ENCODE measurements at regions not wholly inside any gene's neighbourhood (a gene's known extent, or its start where the extent isn't known, plus 50 kb on each side); places are given as distances from the start of the nearest gene placed in this dataset.

DNA sequence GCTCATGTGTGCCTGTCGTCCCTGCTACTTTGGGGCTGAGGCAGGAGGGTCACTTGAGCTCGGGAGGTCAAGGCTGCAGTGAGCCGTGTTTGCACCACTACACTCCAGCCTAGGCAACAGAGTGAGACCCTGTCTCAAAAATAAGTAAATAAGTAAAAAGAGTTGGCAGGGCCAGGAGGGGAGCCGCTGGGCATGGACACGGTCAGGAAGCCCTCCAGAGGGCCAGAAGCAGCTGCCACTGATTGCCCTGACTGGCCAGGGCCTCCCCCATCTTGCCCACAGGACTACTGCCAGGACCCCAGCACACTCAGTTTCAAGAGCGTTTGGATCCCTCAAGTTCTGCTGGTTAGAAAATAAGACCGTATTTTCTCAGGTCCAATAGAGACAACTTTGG, 112.2 kb upstream of the IPO9 start:
- peak overlapping the region; percentile 75 to 85 (median 80) for H3K27ac ChIP-seq
- ATAC-seq (no peak), DNase-seq (no peak)
- no peaks in the 10 kb centered on the region for H3K36me3 ChIP-seq
- TF ChIP-seq POLR2A (IDR thresholded peaks at IDR 0.05): no peak
- TF ChIP-seq, protein P1, sequence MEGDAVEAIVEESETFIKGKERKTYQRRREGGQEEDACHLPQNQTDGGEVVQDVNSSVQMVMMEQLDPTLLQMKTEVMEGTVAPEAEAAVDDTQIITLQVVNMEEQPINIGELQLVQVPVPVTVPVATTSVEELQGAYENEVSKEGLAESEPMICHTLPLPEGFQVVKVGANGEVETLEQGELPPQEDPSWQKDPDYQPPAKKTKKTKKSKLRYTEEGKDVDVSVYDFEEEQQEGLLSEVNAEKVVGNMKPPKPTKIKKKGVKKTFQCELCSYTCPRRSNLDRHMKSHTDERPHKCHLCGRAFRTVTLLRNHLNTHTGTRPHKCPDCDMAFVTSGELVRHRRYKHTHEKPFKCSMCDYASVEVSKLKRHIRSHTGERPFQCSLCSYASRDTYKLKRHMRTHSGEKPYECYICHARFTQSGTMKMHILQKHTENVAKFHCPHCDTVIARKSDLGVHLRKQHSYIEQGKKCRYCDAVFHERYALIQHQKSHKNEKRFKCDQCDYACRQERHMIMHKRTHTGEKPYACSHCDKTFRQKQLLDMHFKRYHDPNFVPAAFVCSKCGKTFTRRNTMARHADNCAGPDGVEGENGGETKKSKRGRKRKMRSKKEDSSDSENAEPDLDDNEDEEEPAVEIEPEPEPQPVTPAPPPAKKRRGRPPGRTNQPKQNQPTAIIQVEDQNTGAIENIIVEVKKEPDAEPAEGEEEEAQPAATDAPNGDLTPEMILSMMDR (IDR thresholded peaks at IDR 0.05 in 4 of 5, conservative IDR thresholded peaks at IDR 0.05 in 1 of 5): no peak
- peaks cover 70 to 84% of the 10 kb centered on the region in 2 donors for H3K4me1 ChIP-seq
- H3K4me3 ChIP-seq: no peak overlapping the region
- intact Hi-C loops (cut with DNase I; ENCODE audit: low total_unique reads): loop anchor here (2.0 kb wide), 1 partner anchor 22 kb away; no protein-coding TSS in a partner anchor
- in situ Hi-C loops (cut with MboI; ENCODE audit: low sequenced_read_pairs in 4 of 4): loop anchor here in 1 of 4 donors (10.0 kb wide), 1 partner anchor 68 kb away; no protein-coding TSS in a partner anchor
- H3K9me3 ChIP-seq: no peaks in the 10 kb centered on the region
- H3K27me3 ChIP-seq: no peaks in the 10 kb centered on the region

DNA sequence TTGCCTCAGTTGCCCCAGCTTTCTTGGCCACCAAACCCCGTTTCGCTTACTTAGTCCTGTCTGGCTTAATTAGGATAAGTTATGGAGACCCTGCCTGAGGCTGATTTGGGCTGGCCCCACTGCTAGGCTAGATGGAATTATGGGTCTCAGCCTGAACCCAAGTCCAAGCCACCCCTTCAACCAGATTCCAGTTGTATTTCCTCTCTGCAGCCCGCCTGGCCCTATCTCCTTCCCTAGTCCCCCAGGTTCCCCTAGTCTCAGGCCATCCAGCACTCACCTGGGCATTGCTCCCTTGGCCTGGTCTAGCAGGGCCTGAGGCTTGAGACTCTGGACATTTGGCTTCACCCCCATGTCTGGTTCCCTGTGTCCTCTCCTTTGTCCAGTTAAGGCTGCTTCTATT, 111.7 kb upstream of the IPO9 start:
- peaks cover 67 to 79% of the 10 kb centered on the region in 2 donors for H3K4me1 ChIP-seq
- H3K27ac ChIP-seq: peak overlapping the region; percentile 3 to 85 (median 80)
- in situ Hi-C loops (cut with MboI; ENCODE audit: low sequenced_read_pairs in 4 of 4): loop anchor here in 1 of 4 donors (10.0 kb wide), 1 partner anchor 68 kb away; no protein-coding TSS in a partner anchor
- H3K27me3 ChIP-seq: no peaks in the 10 kb centered on the region
- DNase-seq: no peak
- no peaks in the 10 kb centered on the region for H3K36me3 ChIP-seq
- intact Hi-C loops (cut with DNase I; ENCODE audit: low total_unique reads): loop anchor here (2.0 kb wide), 1 partner anchor 22 kb away; no protein-coding TSS in a partner anchor
- no peaks in the 10 kb centered on the region for H3K9me3 ChIP-seq
- no peak for TF ChIP-seq POLR2A (IDR thresholded peaks at IDR 0.05)
- TF ChIP-seq, protein P1 (IDR thresholded peaks at IDR 0.05 in 4 of 5, conservative IDR thresholded peaks at IDR 0.05 in 1 of 5): no peak
- H3K4me3 ChIP-seq: no peak overlapping the region
- ATAC-seq: no peak

DNA sequence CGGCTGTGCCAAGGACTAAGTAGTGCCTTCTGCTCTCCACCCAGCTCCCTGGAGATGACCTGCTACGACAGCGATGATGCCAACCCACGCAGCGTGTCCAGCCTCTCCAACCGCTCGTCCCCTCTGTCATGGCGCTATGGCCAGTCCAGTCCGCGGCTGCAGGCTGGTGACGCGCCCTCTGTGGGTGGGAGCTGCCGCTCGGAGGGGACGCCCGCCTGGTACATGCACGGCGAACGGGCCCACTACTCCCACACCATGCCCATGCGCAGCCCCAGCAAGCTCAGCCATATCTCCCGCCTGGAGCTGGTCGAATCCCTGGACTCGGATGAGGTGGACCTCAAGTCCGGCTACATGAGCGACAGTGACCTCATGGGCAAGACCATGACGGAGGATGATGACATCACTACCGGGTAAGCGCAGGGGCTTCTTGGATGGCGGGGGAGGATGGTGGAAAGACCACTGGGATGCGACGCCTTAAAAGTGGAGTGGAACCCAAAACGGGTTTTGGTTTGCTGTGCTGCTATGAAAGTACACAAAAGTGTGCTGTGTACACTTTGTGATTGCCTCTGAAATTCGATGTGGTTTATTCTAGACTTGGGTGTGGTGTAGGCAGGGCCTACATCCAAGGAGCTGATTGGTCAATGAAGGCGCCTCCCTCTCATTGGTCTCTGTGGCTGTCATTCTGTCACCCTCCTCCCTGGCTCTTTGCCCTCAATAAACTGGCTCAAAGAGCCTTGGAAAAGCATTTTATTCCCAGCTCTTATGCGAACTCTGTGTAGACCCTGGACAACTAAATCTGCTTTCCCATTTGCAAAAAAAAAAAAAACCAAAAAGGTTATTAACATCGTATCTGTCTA, 110.4 kb upstream of the IPO9 start:
- peaks cover 57 to 71% of the 10 kb centered on the region in 2 donors for H3K4me1 ChIP-seq
- no peak overlapping the region for H3K4me3 ChIP-seq
- peak overlapping the region; percentile 81 to 85 (median 83) for H3K27ac ChIP-seq
- no peaks in the 10 kb centered on the region for H3K36me3 ChIP-seq
- intact Hi-C loops (cut with DNase I; ENCODE audit: low total_unique reads) (no loop called here), in situ Hi-C loops (cut with MboI; ENCODE audit: low sequenced_read_pairs in 4 of 4) (loop anchor here in 1 of 4 donors (10.0 kb wide), 1 partner anchor 66 kb away; no protein-coding TSS in a partner anchor)
- ATAC-seq (no peak), DNase-seq (peak in 1 of 2 donors; percentile 6)
- H3K27me3 ChIP-seq: no peaks in the 10 kb centered on the region
- TF ChIP-seq, protein P1 (IDR thresholded peaks at IDR 0.05 in 4 of 5, conservative IDR thresholded peaks at IDR 0.05 in 1 of 5): no peak
- TF ChIP-seq POLR2A (IDR thresholded peaks at IDR 0.05): no peak
- no peaks in the 10 kb centered on the region for H3K9me3 ChIP-seq

DNA sequence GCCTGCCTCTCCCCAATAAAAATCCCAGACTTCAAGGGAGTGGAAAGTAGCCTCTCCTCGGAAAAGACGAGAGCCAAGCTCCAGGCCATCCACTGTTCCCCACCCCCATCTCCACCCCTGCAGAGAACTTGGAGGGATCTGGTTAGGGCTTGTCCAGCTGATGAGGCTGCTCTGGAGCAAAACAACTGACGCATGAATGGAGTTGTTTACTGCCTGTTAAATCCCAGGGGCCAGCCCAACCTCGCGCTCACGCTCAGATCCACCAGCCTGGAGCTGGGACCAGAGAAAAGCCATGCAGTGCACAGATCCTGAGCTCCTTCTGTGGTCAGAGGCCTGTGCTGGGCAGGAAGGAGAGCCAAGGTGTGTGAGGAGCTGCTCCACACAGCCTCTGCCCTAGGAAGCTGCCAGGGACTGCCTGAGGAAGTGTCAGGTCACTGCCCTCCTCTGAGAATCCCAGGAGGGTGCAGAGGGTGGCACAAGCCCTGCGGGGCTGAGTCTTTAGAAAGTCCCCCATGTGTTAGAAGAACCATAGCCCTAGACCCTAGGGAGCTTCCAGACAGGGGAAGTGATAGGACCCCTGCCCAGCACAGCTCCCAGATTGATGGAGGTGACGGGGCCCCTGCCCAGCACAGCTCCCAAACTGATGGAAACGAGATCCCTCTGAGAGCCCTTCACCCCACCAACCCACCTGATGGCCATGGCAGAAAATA, 109.0 kb upstream of the IPO9 start:
- DNase-seq (peak; percentile 69 to 81), ATAC-seq (peak; percentile 77 to 78)
- Histone ChIP-seq H3K36me3 (no peaks in the 10 kb centered on the region), H3K27me3 (no peaks in the 10 kb centered on the region), H3K4me3 (no peak overlapping the region), H3K9me3 (no peaks in the 10 kb centered on the region), H3K4me1 (peaks cover 56 to 68% of the 10 kb centered on the region in 2 donors), H3K27ac (peak overlapping the region; percentile 81 to 85 (median 83))
- intact Hi-C loops (cut with DNase I; ENCODE audit: low total_unique reads) (no loop called here), in situ Hi-C loops (cut with MboI; ENCODE audit: low sequenced_read_pairs in 4 of 4) (loop anchor here in 1 of 4 donors (10.0 kb wide), 1 partner anchor 65 kb away; no protein-coding TSS in a partner anchor)
- TF ChIP-seq, protein P1 (IDR thresholded peaks at IDR 0.05 in 4 of 5, conservative IDR thresholded peaks at IDR 0.05 in 1 of 5): no peak
- peak in 1 of 2 donors; percentile 42 for TF ChIP-seq POLR2A (IDR thresholded peaks at IDR 0.05)
